Naive thymus-derived CD4-positive, alpha-beta T cell (primary cell): ENCODE measurements at regions not wholly inside any gene's neighbourhood (a gene's known extent, or its start where the extent isn't known, plus 50 kb on each side); places are given as distances from the start of the nearest gene placed in this dataset.

Experiments
- ATAC-seq: fragments of 150-1000 bp; cut with Tn5 transposase; 2 replicates; pipeline ENCODE4 v1.10.0; 2021; ENCODE audit warnings: mild to moderate bottlenecking, moderate library complexity
- CTCF ChIA-PET: fragments of 350-600 bp; sonication (Branson Sonifier 250); formaldehyde crosslinking; loops from one replicate; lab custom pipeline; 2021; ENCODE audit warnings: antibody characterized with exemption; lab: Charles Lee
- POLR2A ChIA-PET: fragments of 350-600 bp; sonication (Branson Sonifier 250); formaldehyde crosslinking; loops from one replicate; lab custom pipeline; 2021; ENCODE audit warnings: antibody characterized with exemption, inconsistent platforms; lab: Charles Lee
- DNase-seq, 9 donors: peaks; one replicate each; pipeline versions ENCODE4 v3.0.0 to v3.0.0-alpha.2; 2020 to 2022; ENCODE audit warnings: mixed read lengths in 1 of 9
- H3K27ac ChIP-seq: one replicate; pipeline ENCODE4 v1.7.0; 2013; ENCODE audit warnings: mild to moderate bottlenecking, low read depth, low read length, moderate library complexity
- H3K27me3 ChIP-seq, 2 donors: one replicate each; pipeline ENCODE4 v1.7.0; 2013; ENCODE audit warnings: low read length in 2 of 2, mild to moderate bottlenecking in 2 of 2, moderate library complexity in 2 of 2; ENCODE audit not compliant: control insufficient read depth in 2 of 2, insufficient read depth in 2 of 2
- H3K36me3 ChIP-seq, 3 experiments: 1 replicate in 2 of 3; 2 replicates in 1 of 3; pipeline ENCODE4 v1.7.0; 2013; ENCODE audit warnings: low read length in 3 of 3, mild to moderate bottlenecking in 3 of 3, moderate library complexity in 1 of 3; ENCODE audit not compliant: insufficient read depth in 3 of 3, control insufficient read depth in 2 of 3
- H3K4me1 ChIP-seq, 2 donors: one replicate each; pipeline ENCODE4 v1.7.0; 2013; ENCODE audit warnings: low read length in 2 of 2, mild to moderate bottlenecking in 2 of 2, moderate library complexity in 1 of 2; ENCODE audit not compliant: control insufficient read depth in 2 of 2, insufficient read depth in 2 of 2
- H3K4me3 ChIP-seq: 2 replicates; pipeline ENCODE4 v1.7.0; 2013; ENCODE audit warnings: mild to moderate bottlenecking, low read length
- H3K9me3 ChIP-seq, 3 experiments: 1 replicate in 2 of 3; 2 replicates in 1 of 3; pipeline ENCODE4 v1.7.0; 2013; ENCODE audit warnings: low read length in 3 of 3; ENCODE audit not compliant: control insufficient read depth in 2 of 3
- H3K27ac Mint-ChIP-seq, 9 donors: one replicate each; pipeline ENCODE4 v1.8.0; 2020 to 2022; ENCODE audit warnings: mixed read lengths in 9 of 9, mild to moderate bottlenecking in 8 of 9, moderate library complexity in 5 of 9, inconsistent platforms in 2 of 9
- H3K27me3 Mint-ChIP-seq, 5 donors: one replicate each; pipeline ENCODE4 v1.8.0; 2021 to 2022; ENCODE audit warnings: mixed read lengths in 5 of 5, mild to moderate bottlenecking in 1 of 5
- H3K36me3 Mint-ChIP-seq, 5 donors: one replicate each; pipeline ENCODE4 v1.8.0; 2020 to 2022; ENCODE audit warnings: mixed read lengths in 5 of 5, mild to moderate bottlenecking in 3 of 5, inconsistent platforms in 1 of 5
- H3K4me1 Mint-ChIP-seq, 7 donors: one replicate each; pipeline ENCODE4 v1.8.0; 2020 to 2022; ENCODE audit warnings: mixed read lengths in 7 of 7, mild to moderate bottlenecking in 3 of 7, inconsistent platforms in 1 of 7
- H3K4me3 Mint-ChIP-seq, 10 donors: one replicate each; pipeline ENCODE4 v1.8.0; 2020 to 2022; ENCODE audit warnings: mild to moderate bottlenecking in 10 of 10, mixed read lengths in 10 of 10, moderate library complexity in 6 of 10, inconsistent platforms in 2 of 10
- H3K9me3 Mint-ChIP-seq, 11 donors: one replicate each; pipeline ENCODE4 v1.8.0; 2020 to 2022; ENCODE audit warnings: mixed read lengths in 11 of 11, mild to moderate bottlenecking in 4 of 11, inconsistent platforms in 1 of 11, moderate library complexity in 1 of 11
- intact Hi-C, 2 donors: fragments of 100-400 bp; cut with micrococcal nuclease; formaldehyde crosslinking; loops; one replicate each; pipeline ENCODE4 v1.15.1; 2023

DNA sequence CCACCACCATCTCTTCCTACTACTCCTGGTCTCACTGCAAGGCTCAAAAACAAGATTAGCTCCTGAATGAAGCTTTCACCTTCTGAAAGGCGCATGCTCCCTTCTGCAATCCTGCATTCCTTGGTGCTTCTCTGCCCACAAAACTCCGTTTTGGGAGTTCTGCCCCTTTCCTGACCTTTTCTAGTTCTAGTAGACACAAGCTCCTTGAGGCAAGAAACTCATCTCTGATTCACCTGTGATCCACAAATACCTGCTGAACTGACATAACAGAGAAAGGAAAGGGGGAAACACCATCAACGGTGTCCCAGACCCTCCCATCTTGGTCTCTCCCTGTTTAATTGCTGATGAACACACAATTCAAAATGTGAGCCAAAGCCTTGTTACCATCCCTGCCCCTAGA is 64.0 kb upstream of the EGR2 start:
- ATAC-seq (no peak), DNase-seq (no peak)
- no peak overlapping the region for H3K4me3 ChIP-seq
- H3K9me3 Mint-ChIP-seq: peaks cover 0 to 2% (median 0%) of the 10 kb centered on the region in 11 donors
- H3K4me3 Mint-ChIP-seq: no peak overlapping the region
- H3K27me3 ChIP-seq: no peaks in the 10 kb centered on the region
- ChIA-PET CTCF (no interaction called here), POLR2A (no interaction called here)
- peaks cover 0 to 4% (median 0%) of the 10 kb centered on the region in 7 donors for H3K4me1 Mint-ChIP-seq
- intact Hi-C loops: no loop called here
- no peaks in the 10 kb centered on the region for H3K9me3 ChIP-seq
- peaks cover 28 to 49% (median 41%) of the 10 kb centered on the region in 5 donors for H3K27me3 Mint-ChIP-seq
- no peak overlapping the region for H3K27ac Mint-ChIP-seq
- no peak overlapping the region for H3K27ac ChIP-seq
- no peaks in the 10 kb centered on the region for H3K36me3 Mint-ChIP-seq
- H3K4me1 ChIP-seq: no peaks in the 10 kb centered on the region
- no peaks in the 10 kb centered on the region for H3K36me3 ChIP-seq

DNA sequence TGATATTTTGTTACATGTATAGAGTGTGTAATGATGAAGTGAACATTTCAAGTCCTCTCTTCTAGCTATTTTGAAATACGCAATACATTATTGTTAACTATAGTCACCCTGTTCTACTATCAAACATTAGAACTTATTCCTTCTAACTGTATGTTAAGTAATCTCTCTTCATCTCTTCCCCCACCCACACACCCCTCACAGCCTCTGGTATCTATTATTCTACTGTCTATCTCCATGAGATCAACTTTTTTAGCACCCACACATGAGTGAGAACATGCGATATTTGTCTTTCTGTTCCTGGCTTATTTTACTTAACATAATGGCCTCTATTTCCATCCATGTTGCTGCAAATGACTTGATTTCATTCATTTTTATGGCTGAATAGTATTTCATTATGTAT is 57.7 kb upstream of the EGR2 start:
- Mint-ChIP-seq H3K4me1 (peaks cover 0 to 1% (median 0%) of the 10 kb centered on the region in 7 donors), H3K4me3 (no peak overlapping the region), H3K27ac (no peak overlapping the region), H3K9me3 (peaks cover 0 to 8% (median 0%) of the 10 kb centered on the region in 11 donors), H3K27me3 (peaks cover 4 to 30% (median 15%) of the 10 kb centered on the region in 5 donors), H3K36me3 (peaks cover 0 to 4% (median 0%) of the 10 kb centered on the region in 5 donors)
- H3K4me3 ChIP-seq: no peak overlapping the region
- no peaks in the 10 kb centered on the region for H3K27me3 ChIP-seq
- ATAC-seq (no peak), DNase-seq (no peak)
- H3K27ac ChIP-seq: no peak overlapping the region
- intact Hi-C loops: no loop called here
- H3K4me1 ChIP-seq: no peaks in the 10 kb centered on the region
- H3K36me3 ChIP-seq: no peaks in the 10 kb centered on the region
- H3K9me3 ChIP-seq: no peaks in the 10 kb centered on the region
- POLR2A ChIA-PET: interaction anchor here (0.7 kb wide), 1 partner anchor 213 kb away, joined by 4 read pairs; no protein-coding TSS in a partner anchor
- CTCF ChIA-PET: no interaction called here

DNA sequence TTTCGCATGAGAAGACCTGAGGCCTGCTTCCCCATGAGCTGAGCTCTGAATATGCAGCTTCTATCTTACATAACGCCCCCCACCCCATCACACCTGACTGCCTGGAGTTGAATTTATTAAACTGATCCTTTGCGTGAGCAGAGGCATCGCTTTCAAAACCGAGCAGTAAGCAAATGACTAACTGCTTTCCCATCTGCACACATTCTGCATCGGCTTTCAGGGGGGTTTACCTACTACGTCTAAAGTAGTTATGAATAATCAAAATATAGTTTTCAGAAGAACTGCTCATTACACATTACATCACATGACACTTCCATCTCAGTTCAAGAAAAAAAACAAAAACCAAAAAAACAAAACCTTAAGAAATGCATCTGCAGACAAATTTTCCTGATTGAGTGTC is 54.7 kb upstream of the EGR2 start:
- H3K27ac Mint-ChIP-seq: no peak overlapping the region
- H3K36me3 Mint-ChIP-seq: peaks cover 0 to 4% (median 0%) of the 10 kb centered on the region in 5 donors
- no peak for ATAC-seq
- CTCF ChIA-PET: no interaction called here
- Histone ChIP-seq H3K9me3 (no peaks in the 10 kb centered on the region), H3K4me3 (no peak overlapping the region), H3K36me3 (no peaks in the 10 kb centered on the region), H3K27ac (no peak overlapping the region), H3K4me1 (no peaks in the 10 kb centered on the region), H3K27me3 (no peaks in the 10 kb centered on the region)
- peaks cover 0 to 19% (median 10%) of the 10 kb centered on the region in 5 donors for H3K27me3 Mint-ChIP-seq
- no peak overlapping the region for H3K4me3 Mint-ChIP-seq
- intact Hi-C loops: no loop called here
- POLR2A ChIA-PET: no interaction called here
- no peak for DNase-seq
- peaks cover 0 to 8% (median 0%) of the 10 kb centered on the region in 11 donors for H3K9me3 Mint-ChIP-seq
- no peaks in the 10 kb centered on the region for H3K4me1 Mint-ChIP-seq

DNA sequence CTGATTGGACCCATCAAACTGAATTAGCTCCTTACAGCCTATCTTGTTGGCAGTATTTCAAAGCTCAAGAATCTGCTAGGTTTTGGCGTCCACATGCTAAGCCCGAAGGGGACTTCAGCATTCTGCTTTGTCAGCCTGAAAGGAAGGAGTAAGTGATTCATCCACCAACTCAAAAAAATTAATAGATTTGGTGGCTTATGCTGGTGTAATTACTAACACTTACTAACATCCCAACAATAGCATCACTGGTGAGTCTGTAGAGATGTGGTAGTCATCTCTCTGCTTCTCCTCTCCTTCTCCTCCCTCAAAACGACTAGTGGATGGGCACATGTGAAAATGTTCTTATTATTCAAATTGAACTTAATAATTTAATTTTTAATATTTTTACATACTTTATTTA is 53.8 kb upstream of the EGR2 start:
- Histone ChIP-seq H3K4me1 (no peaks in the 10 kb centered on the region), H3K36me3 (no peaks in the 10 kb centered on the region), H3K27me3 (no peaks in the 10 kb centered on the region), H3K27ac (no peak overlapping the region), H3K4me3 (no peak overlapping the region), H3K9me3 (no peaks in the 10 kb centered on the region)
- POLR2A ChIA-PET: no interaction called here
- DNase-seq (no peak), ATAC-seq (no peak)
- Mint-ChIP-seq H3K4me3 (no peak overlapping the region), H3K4me1 (no peaks in the 10 kb centered on the region), H3K36me3 (peaks cover 0 to 4% (median 0%) of the 10 kb centered on the region in 5 donors), H3K27ac (no peak overlapping the region), H3K9me3 (peaks cover 0 to 8% (median 0%) of the 10 kb centered on the region in 11 donors), H3K27me3 (peaks cover 0 to 19% (median 6%) of the 10 kb centered on the region in 5 donors)
- intact Hi-C loops: no loop called here
- CTCF ChIA-PET: no interaction called here

DNA sequence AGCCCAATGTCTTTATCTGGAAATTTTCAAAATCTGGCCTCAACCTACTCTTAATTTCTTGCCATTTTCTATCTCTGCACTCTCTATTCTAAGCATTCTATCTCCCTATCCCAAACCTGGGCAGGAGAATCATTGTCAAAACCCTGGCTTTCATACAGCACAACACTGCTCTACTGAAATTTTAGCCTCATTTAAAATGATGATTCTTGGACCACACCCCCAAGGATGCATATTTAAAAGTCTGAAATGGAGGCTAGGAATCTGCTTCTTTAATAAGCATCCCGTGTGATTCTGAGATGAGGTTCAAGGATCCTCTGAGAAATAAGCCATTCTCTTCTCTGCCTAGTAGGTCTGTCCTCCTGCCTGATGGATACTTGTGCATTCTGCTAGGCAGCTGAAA is 50.8 kb upstream of the EGR2 start:
- intact Hi-C loops: no loop called here
- POLR2A ChIA-PET: no interaction called here
- no peak overlapping the region for H3K27ac Mint-ChIP-seq
- ATAC-seq (no peak), DNase-seq (no peak)
- CTCF ChIA-PET: no interaction called here
- no peak overlapping the region for H3K27ac ChIP-seq
- H3K27me3 ChIP-seq: no peaks in the 10 kb centered on the region
- H3K4me1 ChIP-seq: no peaks in the 10 kb centered on the region
- peaks cover 0 to 4% (median 2%) of the 10 kb centered on the region in 7 donors for H3K4me1 Mint-ChIP-seq
- no peaks in the 10 kb centered on the region for H3K36me3 ChIP-seq
- no peak overlapping the region for H3K4me3 ChIP-seq
- H3K4me3 Mint-ChIP-seq: no peak overlapping the region
- no peaks in the 10 kb centered on the region for H3K9me3 ChIP-seq
- peaks cover 0 to 4% (median 0%) of the 10 kb centered on the region in 5 donors for H3K36me3 Mint-ChIP-seq
- H3K27me3 Mint-ChIP-seq: peaks cover 0 to 6% (median 0%) of the 10 kb centered on the region in 5 donors
- H3K9me3 Mint-ChIP-seq: peaks cover 0 to 6% (median 0%) of the 10 kb centered on the region in 11 donors

DNA sequence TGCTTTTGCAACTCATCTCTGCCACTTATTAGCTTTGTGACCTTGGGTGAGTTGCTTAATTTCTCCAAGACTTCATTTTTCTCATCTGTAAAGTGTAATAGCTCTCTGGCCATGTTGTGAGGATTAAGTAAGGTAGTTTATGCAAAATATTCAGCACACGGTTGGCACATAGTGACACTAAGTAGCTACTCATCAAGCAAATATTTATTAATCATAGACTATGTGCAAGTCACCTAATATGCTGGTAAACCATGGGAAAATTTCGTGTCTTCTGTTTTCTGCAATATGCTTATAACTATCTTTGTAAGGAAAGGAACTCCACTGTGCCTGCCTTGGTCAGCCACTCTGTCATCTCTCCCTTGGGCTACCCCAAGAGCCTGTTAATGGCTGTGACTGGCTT is 50.3 kb upstream of the EGR2 start:
- H3K4me3 Mint-ChIP-seq: no peak overlapping the region
- H3K4me1 Mint-ChIP-seq: peaks cover 0 to 9% (median 2%) of the 10 kb centered on the region in 7 donors
- Histone ChIP-seq H3K4me3 (no peak overlapping the region), H3K27me3 (no peaks in the 10 kb centered on the region), H3K36me3 (no peaks in the 10 kb centered on the region), H3K9me3 (no peaks in the 10 kb centered on the region), H3K4me1 (no peaks in the 10 kb centered on the region), H3K27ac (no peak overlapping the region)
- ChIA-PET POLR2A (no interaction called here), CTCF (no interaction called here)
- DNase-seq (no peak), ATAC-seq (no peak)
- H3K27me3 Mint-ChIP-seq: peaks cover 0 to 2% (median 0%) of the 10 kb centered on the region in 5 donors
- intact Hi-C loops: no loop called here
- peaks cover 0 to 6% (median 0%) of the 10 kb centered on the region in 11 donors for H3K9me3 Mint-ChIP-seq
- H3K27ac Mint-ChIP-seq: no peak overlapping the region
- peaks cover 0 to 5% (median 0%) of the 10 kb centered on the region in 5 donors for H3K36me3 Mint-ChIP-seq
